ENCODE measurements at regions not wholly inside any gene's neighbourhood (a gene's known extent, or its start where the extent isn't known, plus 50 kb on each side); places are given as distances from the start of the nearest gene placed in this dataset.

DNA sequence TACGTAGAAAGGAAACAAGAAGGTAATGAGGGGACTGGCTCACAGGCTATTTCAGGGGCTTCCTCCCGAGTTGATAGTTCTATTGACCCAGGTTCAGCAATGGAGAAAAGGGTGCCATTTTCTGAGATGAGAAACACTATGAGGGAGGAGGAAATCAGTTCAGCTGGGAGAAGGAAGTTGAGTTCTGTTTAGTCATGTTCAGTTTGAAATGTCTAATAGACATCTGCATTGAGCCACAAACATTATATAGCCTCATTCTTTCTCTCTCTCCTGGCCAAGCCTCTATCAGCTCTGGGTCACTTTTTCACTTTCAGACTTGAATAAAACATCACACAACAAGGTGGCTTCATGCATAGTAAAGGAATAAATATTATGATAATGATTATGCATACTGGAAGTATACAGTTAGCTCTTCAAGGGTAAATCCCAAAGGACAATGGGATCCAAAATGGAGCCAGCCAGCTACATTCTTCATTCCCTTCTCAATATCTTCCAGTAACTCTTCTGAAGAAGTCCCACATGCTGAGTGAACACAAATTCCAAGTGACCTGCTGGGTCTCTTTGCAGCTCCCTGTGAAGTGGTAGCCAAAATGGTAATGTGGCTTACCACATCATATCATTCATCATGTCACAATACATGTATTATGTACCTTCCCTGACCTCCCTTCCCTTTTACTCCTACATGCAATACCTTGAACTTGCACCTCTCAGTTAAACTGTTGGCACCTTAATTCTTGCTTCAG, 80.9 kb upstream of the CD44 start (continued):
- TF ChIP-seq, protein P1, sequence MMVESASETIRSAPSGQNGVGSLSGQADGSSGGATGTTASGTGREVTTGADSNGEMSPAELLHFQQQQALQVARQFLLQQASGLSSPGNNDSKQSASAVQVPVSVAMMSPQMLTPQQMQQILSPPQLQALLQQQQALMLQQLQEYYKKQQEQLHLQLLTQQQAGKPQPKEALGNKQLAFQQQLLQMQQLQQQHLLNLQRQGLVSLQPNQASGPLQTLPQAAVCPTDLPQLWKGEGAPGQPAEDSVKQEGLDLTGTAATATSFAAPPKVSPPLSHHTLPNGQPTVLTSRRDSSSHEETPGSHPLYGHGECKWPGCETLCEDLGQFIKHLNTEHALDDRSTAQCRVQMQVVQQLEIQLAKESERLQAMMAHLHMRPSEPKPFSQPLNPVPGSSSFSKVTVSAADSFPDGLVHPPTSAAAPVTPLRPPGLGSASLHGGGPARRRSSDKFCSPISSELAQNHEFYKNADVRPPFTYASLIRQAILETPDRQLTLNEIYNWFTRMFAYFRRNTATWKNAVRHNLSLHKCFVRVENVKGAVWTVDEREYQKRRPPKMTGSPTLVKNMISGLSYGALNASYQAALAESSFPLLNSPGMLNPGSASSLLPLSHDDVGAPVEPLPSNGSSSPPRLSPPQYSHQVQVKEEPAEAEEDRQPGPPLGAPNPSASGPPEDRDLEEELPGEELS (CRISPR knock-in tag; IDR thresholded peaks at IDR 0.05): no peak
- no peak for TF ChIP-seq CBFB (CRISPR knock-in tag; IDR thresholded peaks at IDR 0.05; ENCODE audit: low read depth)
- no peak for TF ChIP-seq ZNF219 (CRISPR knock-in tag; IDR thresholded peaks at IDR 0.05; ENCODE audit: borderline replicate concordance)
- TF ChIP-seq EMX1 (CRISPR knock-in tag; IDR thresholded peaks at IDR 0.05): no peak
- no peak for TF ChIP-seq CREB1 (CRISPR knock-in tag; IDR thresholded peaks at IDR 0.05)
- TF ChIP-seq JUN (CRISPR knock-in tag; IDR thresholded peaks at IDR 0.05): no peak
- no peak for TF ChIP-seq ELF4 (CRISPR knock-in tag; IDR thresholded peaks at IDR 0.05; ENCODE audit: low read depth)
- no peak for TF ChIP-seq NR2C2 (CRISPR knock-in tag; IDR thresholded peaks at IDR 0.05)
- TF ChIP-seq MYBL2 (CRISPR knock-in tag; IDR thresholded peaks at IDR 0.05): no peak

DNA sequence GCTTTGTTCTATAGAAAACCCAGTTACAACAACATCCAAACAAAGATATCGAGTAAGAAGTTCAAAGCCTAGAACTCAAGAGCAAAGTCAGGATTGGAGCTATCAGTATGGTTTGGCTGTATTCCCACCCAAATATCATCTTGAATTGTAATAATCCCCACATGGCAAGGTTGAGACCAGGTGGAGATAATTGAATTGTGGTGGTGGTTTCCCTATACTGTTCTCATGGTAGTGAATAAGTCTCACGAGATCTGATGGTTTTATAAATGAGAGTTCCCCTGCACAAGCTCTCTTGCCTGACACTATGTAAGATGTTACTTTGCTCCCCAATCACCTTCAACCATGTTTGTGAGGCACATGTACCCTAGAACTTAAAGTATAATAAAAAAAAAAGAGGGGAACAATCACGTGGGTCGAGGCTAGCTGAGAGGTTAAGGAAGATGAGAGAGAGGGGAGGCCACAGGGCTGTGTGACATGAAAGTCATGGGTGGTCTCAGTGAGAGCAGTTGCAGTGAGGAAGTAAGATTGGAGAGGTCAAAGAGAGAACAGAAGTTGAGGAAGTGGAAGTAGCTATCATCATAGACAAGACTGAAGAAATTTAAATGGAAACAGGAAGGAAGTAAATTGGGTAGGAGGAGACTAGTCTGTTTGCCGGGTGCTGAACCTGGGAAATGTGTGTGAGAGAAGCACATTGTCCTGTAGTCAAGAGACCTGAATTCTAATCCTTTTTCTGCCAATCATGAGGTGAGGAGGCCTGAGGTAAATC, 80.1 kb upstream of the CD44 start:
- ATAC-seq (no peak), DNase-seq (ENCODE audit: low spot score) (no peak)
- Mint-ChIP-seq H3K4me3 (no peak overlapping the region), H3K9me3 (peaks cover 7% of the 10 kb centered on the region), H3K36me3 (no peaks in the 10 kb centered on the region), H3K4me1 (peaks cover 6% of the 10 kb centered on the region), H3K27ac (no peak overlapping the region), H3K27me3 (ENCODE audit: low read depth) (no peaks in the 10 kb centered on the region; the same call in 1 of the 2 replicates)
- ChIA-PET POLR2A (no interaction called here), CTCF (interaction anchor here (0.6 to 1.3 kb wide), 3 partner anchors 247 to 763 kb away, joined by 3 to 4 read pairs (median 3); no protein-coding TSS in a partner anchor)
- TF ChIP-seq ATF1 (CRISPR knock-in tag; IDR thresholded peaks at IDR 0.05): no peak
- TF ChIP-seq USF1 (CRISPR knock-in tag; IDR thresholded peaks at IDR 0.05): no peak
- no peak for TF ChIP-seq ZNF263 (CRISPR knock-in tag; IDR thresholded peaks at IDR 0.05; ENCODE audit: low read depth)
- TF ChIP-seq, protein P2, sequence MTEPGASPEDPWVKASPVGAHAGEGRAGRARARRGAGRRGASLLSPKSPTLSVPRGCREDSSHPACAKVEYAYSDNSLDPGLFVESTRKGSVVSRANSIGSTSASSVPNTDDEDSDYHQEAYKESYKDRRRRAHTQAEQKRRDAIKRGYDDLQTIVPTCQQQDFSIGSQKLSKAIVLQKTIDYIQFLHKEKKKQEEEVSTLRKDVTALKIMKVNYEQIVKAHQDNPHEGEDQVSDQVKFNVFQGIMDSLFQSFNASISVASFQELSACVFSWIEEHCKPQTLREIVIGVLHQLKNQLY (CRISPR knock-in tag; IDR thresholded peaks at IDR 0.05): no peak

- no peak overlapping the region for H3K27ac Mint-ChIP-seq
- CTCF ChIA-PET: no interaction called here
- H3K9me3 Mint-ChIP-seq: no peaks in the 10 kb centered on the region; the same call in 1 of the 2 replicates
- POLR2A ChIA-PET: no interaction called here
- H3K4me3 Mint-ChIP-seq: no peak overlapping the region
- H3K27me3 Mint-ChIP-seq (ENCODE audit: low read depth): no peaks in the 10 kb centered on the region; the same call in 1 of the 2 replicates
- no peaks in the 10 kb centered on the region for H3K4me1 Mint-ChIP-seq
- DNase-seq (ENCODE audit: low spot score): no peak
- ATAC-seq: no peak
- no peaks in the 10 kb centered on the region for H3K36me3 Mint-ChIP-seq
- TF ChIP-seq, protein P3, sequence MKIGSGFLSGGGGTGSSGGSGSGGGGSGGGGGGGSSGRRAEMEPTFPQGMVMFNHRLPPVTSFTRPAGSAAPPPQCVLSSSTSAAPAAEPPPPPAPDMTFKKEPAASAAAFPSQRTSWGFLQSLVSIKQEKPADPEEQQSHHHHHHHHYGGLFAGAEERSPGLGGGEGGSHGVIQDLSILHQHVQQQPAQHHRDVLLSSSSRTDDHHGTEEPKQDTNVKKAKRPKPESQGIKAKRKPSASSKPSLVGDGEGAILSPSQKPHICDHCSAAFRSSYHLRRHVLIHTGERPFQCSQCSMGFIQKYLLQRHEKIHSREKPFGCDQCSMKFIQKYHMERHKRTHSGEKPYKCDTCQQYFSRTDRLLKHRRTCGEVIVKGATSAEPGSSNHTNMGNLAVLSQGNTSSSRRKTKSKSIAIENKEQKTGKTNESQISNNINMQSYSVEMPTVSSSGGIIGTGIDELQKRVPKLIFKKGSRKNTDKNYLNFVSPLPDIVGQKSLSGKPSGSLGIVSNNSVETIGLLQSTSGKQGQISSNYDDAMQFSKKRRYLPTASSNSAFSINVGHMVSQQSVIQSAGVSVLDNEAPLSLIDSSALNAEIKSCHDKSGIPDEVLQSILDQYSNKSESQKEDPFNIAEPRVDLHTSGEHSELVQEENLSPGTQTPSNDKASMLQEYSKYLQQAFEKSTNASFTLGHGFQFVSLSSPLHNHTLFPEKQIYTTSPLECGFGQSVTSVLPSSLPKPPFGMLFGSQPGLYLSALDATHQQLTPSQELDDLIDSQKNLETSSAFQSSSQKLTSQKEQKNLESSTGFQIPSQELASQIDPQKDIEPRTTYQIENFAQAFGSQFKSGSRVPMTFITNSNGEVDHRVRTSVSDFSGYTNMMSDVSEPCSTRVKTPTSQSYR (CRISPR knock-in tag; IDR thresholded peaks at IDR 0.05): no peak
- TF ChIP-seq JUN (CRISPR knock-in tag; IDR thresholded peaks at IDR 0.05) (no peak), TCF7 (CRISPR knock-in tag; IDR thresholded peaks at IDR 0.05; ENCODE audit: low read depth) (no peak), AFF4 (CRISPR knock-in tag; IDR thresholded peaks at IDR 0.05; ENCODE audit: borderline replicate concordance) (no peak), ESRRA (CRISPR knock-in tag; IDR thresholded peaks at IDR 0.05; ENCODE audit: borderline replicate concordance) (no peak), PRRX2 (CRISPR knock-in tag; IDR thresholded peaks at IDR 0.05) (no peak), ZNF263 (CRISPR knock-in tag; IDR thresholded peaks at IDR 0.05; ENCODE audit: low read depth) (no peak)
- TF ChIP-seq, protein P4, sequence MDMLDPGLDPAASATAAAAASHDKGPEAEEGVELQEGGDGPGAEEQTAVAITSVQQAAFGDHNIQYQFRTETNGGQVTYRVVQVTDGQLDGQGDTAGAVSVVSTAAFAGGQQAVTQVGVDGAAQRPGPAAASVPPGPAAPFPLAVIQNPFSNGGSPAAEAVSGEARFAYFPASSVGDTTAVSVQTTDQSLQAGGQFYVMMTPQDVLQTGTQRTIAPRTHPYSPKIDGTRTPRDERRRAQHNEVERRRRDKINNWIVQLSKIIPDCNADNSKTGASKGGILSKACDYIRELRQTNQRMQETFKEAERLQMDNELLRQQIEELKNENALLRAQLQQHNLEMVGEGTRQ (CRISPR knock-in tag; IDR thresholded peaks at IDR 0.05): no peak
Measured at GRCh38 chr11:35061516-35062440, 77.2 kb upstream of the CD44 start.
